H1 (cell line): ENCODE measurements at regions not wholly inside any gene's neighbourhood (a gene's known extent, or its start where the extent isn't known, plus 50 kb on each side); places are given as distances from the start of the nearest gene placed in this dataset.

Source experiments
- CTCF ChIA-PET: fragments of 300-600 bp; sonication (Branson Sonifier 250); formaldehyde crosslinking; loops from one replicate; lab custom pipeline; 2021; ENCODE audit not compliant: partially characterized antibody; lab: Charles Lee
- POLR2A ChIA-PET: fragments of 300-600 bp; sonication (Branson Sonifier 250); formaldehyde crosslinking; loops from one replicate; lab custom pipeline; 2021; ENCODE audit warnings: inconsistent platforms; ENCODE audit not compliant: partially characterized antibody; lab: Charles Lee
- DNase-seq, 2 experiments: peaks; one replicate each; pipeline versions ENCODE4 v3.0.0 to v3.0.0-alpha.2; 2010 to 2022; ENCODE audit warnings: low spot score in 2 of 2, low read depth in 1 of 2, mixed read lengths in 1 of 2
- FAIRE-seq: peaks from 2 replicates; lab custom pipeline; 2011; peaks lifted over from hg19 to GRCh38; lab: Jason Lieb, UNC
- H2AFZ ChIP-seq: 2 replicates; pipeline ENCODE4 v1.8.1; 2012; ENCODE audit warnings: low read length, inconsistent platforms
- H2AK5ac ChIP-seq: 2 replicates; pipeline ENCODE4 v1.6.1; 2013; ENCODE audit warnings: low read depth, low read length
- H2BK120ac ChIP-seq: replicated peaks from 2 replicates; pipeline ENCODE3; 2013; ENCODE audit warnings: low read depth, low read length, inconsistent platforms
- H2BK12ac ChIP-seq: 2 replicates; pipeline ENCODE4 v1.6.1; 2013; ENCODE audit warnings: low read depth, low read length
- H2BK15ac ChIP-seq: 2 replicates; pipeline ENCODE4 v1.6.1; 2013; ENCODE audit warnings: low read length
- H2BK20ac ChIP-seq: 2 replicates; pipeline ENCODE4 v1.6.1; 2013; ENCODE audit warnings: low read length
- H2BK5ac ChIP-seq: 2 replicates; pipeline ENCODE4 v1.6.1; 2013; ENCODE audit warnings: low read depth, low read length
- H3K14ac ChIP-seq: 2 replicates; pipeline ENCODE4 v1.6.1; 2013; ENCODE audit warnings: inconsistent platforms; ENCODE audit not compliant: insufficient read length
- H3K18ac ChIP-seq: 2 replicates; pipeline ENCODE4 v1.6.1; 2013; ENCODE audit warnings: low read length; ENCODE audit errors: extremely low read depth
- H3K23ac ChIP-seq: 2 replicates; pipeline ENCODE4 v1.6.1; 2013; ENCODE audit warnings: inconsistent platforms; ENCODE audit not compliant: insufficient read length
- H3K23me2 ChIP-seq: 2 replicates; pipeline ENCODE4 v1.6.1; 2013; ENCODE audit warnings: low read depth, low read length
- H3K27ac ChIP-seq: 2 replicates; pipeline ENCODE4 v1.6.1; 2011; ENCODE audit warnings: low read depth, low read length, inconsistent platforms
- H3K27me3 ChIP-seq, 4 experiments: replicated peaks in 1 of 4; 1 replicate in 1 of 4; 2 replicates in 3 of 4; pipeline versions ENCODE4 v1.6.1 to v1.8.1; 2011 to 2013; ENCODE audit warnings: low read length in 3 of 4, mild to moderate bottlenecking in 3 of 4, inconsistent platforms in 2 of 4, mixed read lengths in 2 of 4, moderate library complexity in 1 of 4; ENCODE audit not compliant: control insufficient read depth in 3 of 4, insufficient read depth in 3 of 4; ENCODE audit errors: extremely low read depth in 1 of 4
- H3K36me3 ChIP-seq, 4 experiments: 2 replicates each; pipeline versions ENCODE4 v1.6.1 to v1.8.1; 2011 to 2013; ENCODE audit warnings: mild to moderate bottlenecking in 4 of 4, low read length in 3 of 4, moderate library complexity in 2 of 4, control low read depth in 1 of 4, inconsistent platforms in 1 of 4; ENCODE audit not compliant: insufficient read depth in 4 of 4, control insufficient read depth in 2 of 4
- H3K4ac ChIP-seq: replicated peaks from 2 replicates; pipeline ENCODE3; 2013; ENCODE audit warnings: low read length, low read depth, mixed read lengths, inconsistent platforms; ENCODE audit not compliant: insufficient read length
- H3K4me1 ChIP-seq, 4 experiments: replicated peaks in 1 of 4; 1 replicate in 1 of 4; 2 replicates in 3 of 4; pipeline versions ENCODE4 v1.6.1 to v1.8.1; 2011 to 2013; ENCODE audit warnings: low read length in 3 of 4, inconsistent platforms in 2 of 4, mixed read lengths in 1 of 4; ENCODE audit not compliant: insufficient read depth in 4 of 4, control insufficient read depth in 3 of 4
- H3K4me2 ChIP-seq, 2 experiments: 2 replicates each; pipeline versions ENCODE4 v1.6.1 to v1.8.1; 2011 to 2013; ENCODE audit warnings: low read depth in 2 of 2, low read length in 2 of 2, control low read depth in 1 of 2, inconsistent platforms in 1 of 2, mild to moderate bottlenecking in 1 of 2; ENCODE audit not compliant: insufficient read depth in 1 of 2
- H3K4me3 ChIP-seq, 4 experiments: fragments of 200-600, 300-600 bp in 1 of 4; sonication (generic), shearing (Covaris generic), sonication (Bioruptor Twin) in 1 of 4; 2 replicates each; pipeline versions ENCODE4 v1.5.1 to v1.8.1; 2011 to 2016; ENCODE audit warnings: low read length in 4 of 4, low read depth in 3 of 4, control low read depth in 2 of 4, inconsistent platforms in 2 of 4, mild to moderate bottlenecking in 2 of 4, mixed read lengths in 1 of 4, moderate library complexity in 1 of 4; ENCODE audit not compliant: insufficient read depth in 2 of 4; ENCODE audit errors: extremely low read depth in 1 of 4
- H3K56ac ChIP-seq: replicated peaks from 2 replicates; pipeline ENCODE3; 2013; ENCODE audit warnings: low read depth, mild to moderate bottlenecking, mixed read lengths, low read length, inconsistent platforms; ENCODE audit not compliant: insufficient read length
- H3K79me1 ChIP-seq: 2 replicates; pipeline ENCODE4 v1.6.1; 2013; ENCODE audit warnings: low read depth, low read length, control low read depth
- H3K79me2 ChIP-seq, 2 experiments: 2 replicates each; pipeline versions ENCODE4 v1.6.1 to v1.8.1; 2012 to 2013; ENCODE audit warnings: low read length in 2 of 2, mild to moderate bottlenecking in 2 of 2, inconsistent platforms in 1 of 2; ENCODE audit not compliant: insufficient read depth in 2 of 2, control insufficient read depth in 1 of 2
- H3K9ac ChIP-seq, 4 experiments: replicated peaks in 1 of 4; 1 replicate in 1 of 4; 2 replicates in 3 of 4; pipeline versions ENCODE4 v1.6.1 to v1.8.1; 2011 to 2013; ENCODE audit warnings: low read depth in 3 of 4, low read length in 3 of 4, control low read depth in 2 of 4, mild to moderate bottlenecking in 2 of 4, moderate library complexity in 2 of 4, inconsistent platforms in 1 of 4; ENCODE audit errors: extremely low read depth in 1 of 4
- H3K9me3 ChIP-seq, 2 experiments: 2 replicates each; pipeline versions ENCODE4 v1.6.1 to v1.8.1; 2012 to 2013; ENCODE audit warnings: mild to moderate bottlenecking in 2 of 2, moderate library complexity in 2 of 2, control low read depth in 1 of 2, inconsistent platforms in 1 of 2, low read depth in 1 of 2, low read length in 1 of 2, mixed read lengths in 1 of 2; ENCODE audit not compliant: insufficient read depth in 2 of 2
- H4K20me1 ChIP-seq, 2 experiments: replicated peaks in 1 of 2; 2 replicates each; pipeline versions ENCODE3 to v1.8.1; 2011 to 2013; ENCODE audit warnings: inconsistent platforms in 2 of 2, low read length in 2 of 2, mild to moderate bottlenecking in 1 of 2; ENCODE audit not compliant: insufficient read depth in 2 of 2, control insufficient read depth in 1 of 2
- H4K5ac ChIP-seq: 2 replicates; pipeline ENCODE4 v1.6.1; 2013; ENCODE audit warnings: low read length, low read depth, mixed read lengths, inconsistent platforms; ENCODE audit not compliant: insufficient read length
- H4K8ac ChIP-seq: 2 replicates; pipeline ENCODE4 v1.8.0; 2013; ENCODE audit warnings: mild to moderate bottlenecking, moderate library complexity, low read length, inconsistent platforms; ENCODE audit not compliant: insufficient read depth; ENCODE audit errors: extremely low read depth
- H4K91ac ChIP-seq: replicated peaks from 2 replicates; pipeline ENCODE3; 2013; ENCODE audit warnings: low read length, mixed read lengths, inconsistent platforms; ENCODE audit not compliant: insufficient read length
- BACH1 ChIP-seq: IDR thresholded peaks from 2 replicates; pipeline ENCODE4 v1.6.1; 2012; ENCODE audit warnings: low read length, improper control_type of control experiment
- FOSL1 ChIP-seq: IDR thresholded peaks from 2 replicates; pipeline ENCODE4 v1.6.1; 2011; ENCODE audit warnings: mild to moderate bottlenecking, low read depth, low read length, moderate library complexity; ENCODE audit not compliant: insufficient read depth
- MAFK ChIP-seq: IDR thresholded peaks from 2 replicates; pipeline ENCODE4 v1.6.1; 2012; ENCODE audit warnings: low read depth, mild to moderate bottlenecking, improper control_type of control experiment, low read length
- SIX5 ChIP-seq: IDR thresholded peaks from 2 replicates; pipeline ENCODE4 v1.6.1; 2011; ENCODE audit warnings: mild to moderate bottlenecking, low read depth, low read length
- TAF1 ChIP-seq: IDR thresholded peaks from 2 replicates; pipeline ENCODE4 v1.6.1; 2011; ENCODE audit warnings: mild to moderate bottlenecking, low read depth, low read length
- WGBS, 2 experiments: shearing (Covaris generic) in 1 of 2; methylation state at CpG; one replicate each; pipeline versions ENCODE4 v1.1.6 to v1.1.7; 2013 to 2015; ENCODE audit warnings: low lambda C conversion rate in 2 of 2, mixed read lengths in 2 of 2, inconsistent platforms in 1 of 2, low coverage in 1 of 2, missing lambda C conversion rate in 1 of 2; ENCODE audit not compliant: insufficient replicate concordance in 2 of 2, insufficient coverage in 1 of 2, insufficient read length in 1 of 2; ENCODE audit errors: extremely low coverage in 1 of 2, missing lambda C conversion rate in 1 of 2; 5-methylcytosine and 5-hydroxymethylcytosine counted together

DNA sequence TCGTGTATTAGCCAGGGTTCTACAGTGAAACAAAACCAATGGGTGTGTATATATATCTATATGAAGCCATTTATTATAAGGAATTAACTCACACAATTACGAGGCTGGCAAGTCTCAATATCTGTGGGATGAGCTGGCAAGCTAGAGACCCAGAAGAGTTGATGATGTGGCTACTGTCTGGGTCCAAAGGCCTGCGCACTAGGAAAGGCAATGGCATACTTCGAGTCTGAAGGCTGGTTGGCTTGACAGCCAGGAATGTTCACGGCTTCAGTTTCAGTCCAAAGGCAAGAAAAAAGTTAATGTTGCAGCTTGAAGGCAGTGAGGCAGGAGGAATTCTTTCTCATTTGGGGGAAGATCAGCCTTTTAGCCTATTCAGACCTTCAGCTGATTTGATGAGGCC is 893.3 kb upstream of the LRFN5 start:
- DNase-seq (no peak), FAIRE-seq (no peak)
- H3K4me2 ChIP-seq, result no peak overlapping the region
- no peak overlapping the region for H3K4me3 ChIP-seq
- ChIA-PET CTCF (no interaction called here), POLR2A (no interaction called here)
- 92% methylated on average over 5 of the region's 5 CpGs; no CpG with 5 or more reads in 1 of the 2 experiments for WGBS, 2 experiments
- no peaks in the 10 kb centered on the region for H4K20me1 ChIP-seq
- no peaks in the 10 kb centered on the region for H3K79me2 ChIP-seq
- H3K36me3 ChIP-seq, result peaks cover 0 to 2% (median 0%) of the 10 kb centered on the region in 4 experiments; a peak in 1 of 8 replicates
- H2AFZ ChIP-seq, result no peak overlapping the region
- H3K56ac ChIP-seq, result no peak overlapping the region
- H2BK120ac ChIP-seq, result no peak overlapping the region
- H3K9me3 ChIP-seq, result peaks cover 14 to 18% of the 10 kb centered on the region in 2 experiments
- no peak overlapping the region for H2BK15ac ChIP-seq
- H2BK20ac ChIP-seq, result no peak overlapping the region
- no peak overlapping the region for H3K14ac ChIP-seq
- H3K4ac ChIP-seq, result no peak overlapping the region
- H4K8ac ChIP-seq, result no peak overlapping the region
- TF ChIP-seq BACH1 (no peak), SIX5 (no peak), MAFK (no peak), FOSL1 (no peak), TAF1 (no peak)
- no peak overlapping the region for H3K27ac ChIP-seq
- H2AK5ac ChIP-seq, result no peak overlapping the region
- no peak overlapping the region for H2BK5ac ChIP-seq
- H3K79me1 ChIP-seq, result no peaks in the 10 kb centered on the region
- no peaks in the 10 kb centered on the region for H3K27me3 ChIP-seq
- H2BK12ac ChIP-seq, result no peak overlapping the region
- no peaks in the 10 kb centered on the region for H3K4me1 ChIP-seq
- H4K91ac ChIP-seq, result no peak overlapping the region
- H3K23ac ChIP-seq, result no peak overlapping the region
- H4K5ac ChIP-seq, result no peak overlapping the region
- H3K9ac ChIP-seq, result no peak overlapping the region
- H3K23me2 ChIP-seq, result no peaks in the 10 kb centered on the region
- H3K18ac ChIP-seq, result no peak overlapping the region
